Neural crest cell (in vitro differentiated cells): ENCODE measurements at regions not wholly inside any gene's neighbourhood (a gene's known extent, or its start where the extent isn't known, plus 50 kb on each side); places are given as distances from the start of the nearest gene placed in this dataset.
A peak's percentile ranks its signal among the peaks of the same experiment; 100 is the strongest.

ENCODE experiments used
- DNase-seq: peaks from one replicate; pipeline ENCODE4 v3.0.0; 2021; ENCODE audit warnings: low read depth, mixed read lengths, low spot score
- H3K27ac Mint-ChIP-seq: one replicate; pipeline ENCODE4 v1.8.0; 2021; ENCODE audit warnings: mild to moderate bottlenecking, mixed read lengths; ENCODE audit not compliant: unreplicated experiment
- H3K27me3 Mint-ChIP-seq: 2 replicates; pipeline ENCODE4 v1.8.0; 2021; ENCODE audit warnings: low read depth, mild to moderate bottlenecking, mixed read lengths
- H3K36me3 Mint-ChIP-seq: 2 replicates; pipeline ENCODE4 v1.8.0; 2021; ENCODE audit warnings: low read depth, mild to moderate bottlenecking, mixed read lengths
- H3K4me1 Mint-ChIP-seq: 2 replicates; pipeline ENCODE4 v1.8.0; 2021; ENCODE audit warnings: mixed read lengths
- H3K4me3 Mint-ChIP-seq: one replicate; pipeline ENCODE4 v1.8.0; 2021; ENCODE audit warnings: mild to moderate bottlenecking, mixed read lengths
- H3K9me3 Mint-ChIP-seq: 2 replicates; pipeline ENCODE4 v1.8.0; 2021; ENCODE audit warnings: mixed read lengths
- CTCF ChIP-seq: fragments of 200-600 bp; sonication (generic); conservative IDR thresholded peaks from 2 replicates; pipeline ENCODE4 v1.5.0; 2021; ENCODE audit warnings: antibody characterized with exemption, mild to moderate bottlenecking

GRCh38 chr6:4004249-4004648 is 74.7 kb downstream of the FAM217A start:
- peaks cover 12% of the 10 kb centered on the region for H3K4me1 Mint-ChIP-seq
- H3K36me3 Mint-ChIP-seq: no peaks in the 10 kb centered on the region
- no peak for DNase-seq
- H3K4me3 Mint-ChIP-seq: no peak overlapping the region
- H3K27me3 Mint-ChIP-seq: no peaks in the 10 kb centered on the region
- TF ChIP-seq CTCF: no peak
- H3K9me3 Mint-ChIP-seq: no peaks in the 10 kb centered on the region
- no peak overlapping the region for H3K27ac Mint-ChIP-seq

GRCh38 chr6:4008324-4009047 is 70.5 kb downstream of the FAM217A start:
- no peaks in the 10 kb centered on the region for H3K27me3 Mint-ChIP-seq
- H3K9me3 Mint-ChIP-seq: no peaks in the 10 kb centered on the region
- no peak overlapping the region for H3K27ac Mint-ChIP-seq
- no peak for DNase-seq
- TF ChIP-seq CTCF: peak; percentile 73
- H3K4me3 Mint-ChIP-seq: no peak overlapping the region
- peaks cover 13% of the 10 kb centered on the region for H3K36me3 Mint-ChIP-seq
- H3K4me1 Mint-ChIP-seq: peaks cover 26% of the 10 kb centered on the region

GRCh38 chr6:4009486-4009885 is 69.5 kb downstream of the FAM217A start:
- no peak for DNase-seq
- no peak for TF ChIP-seq CTCF
- H3K27me3 Mint-ChIP-seq: no peaks in the 10 kb centered on the region
- H3K36me3 Mint-ChIP-seq: peaks cover 20% of the 10 kb centered on the region
- H3K4me1 Mint-ChIP-seq: peaks cover 26% of the 10 kb centered on the region
- no peak overlapping the region for H3K4me3 Mint-ChIP-seq
- no peaks in the 10 kb centered on the region for H3K9me3 Mint-ChIP-seq
- H3K27ac Mint-ChIP-seq: no peak overlapping the region

- Mint-ChIP-seq H3K27ac (no peak overlapping the region), H3K4me1 (peaks cover 28% of the 10 kb centered on the region), H3K36me3 (peaks cover 23% of the 10 kb centered on the region), H3K4me3 (no peak overlapping the region), H3K9me3 (no peaks in the 10 kb centered on the region), H3K27me3 (no peaks in the 10 kb centered on the region)
- no peak for DNase-seq
- no peak for TF ChIP-seq CTCF
These were observed 68.9 kb downstream of the FAM217A start for GRCh38 chr6:4010048-4010447.

GRCh38 chr6:4010689-4011090 is 68.2 kb downstream of the FAM217A start:
- Mint-ChIP-seq H3K27ac (peak overlapping the region; percentile 45), H3K27me3 (no peaks in the 10 kb centered on the region), H3K4me3 (no peak overlapping the region), H3K4me1 (peaks cover 30% of the 10 kb centered on the region), H3K9me3 (no peaks in the 10 kb centered on the region), H3K36me3 (peaks cover 23% of the 10 kb centered on the region)
- DNase-seq: no peak
- no peak for TF ChIP-seq CTCF
